SK-N-SH (cell line): ENCODE measurements at regions not wholly inside any gene's neighbourhood (a gene's known extent, or its start where the extent isn't known, plus 50 kb on each side); places are given as distances from the start of the nearest gene placed in this dataset.

Experiments used
- CTCF ChIA-PET: fragments of 300-600, 350-600 bp; formaldehyde crosslinking; extraction: SDS; loops from one replicate; lab custom pipeline; 2021; lab: Yijun Ruan, JAX
- POLR2A ChIA-PET: fragments of 350-600 bp; sonication (Branson Sonifier 250); formaldehyde crosslinking; extraction: SDS; loops from one replicate; lab custom pipeline; 2020; ENCODE audit warnings: antibody characterized with exemption, inconsistent platforms; lab: Yijun Ruan, JAX
- DNase-seq: peaks from one replicate; pipeline ENCODE4 v3.0.0; 2012
- H2AFZ ChIP-seq: fragments of 200-600 bp; sonication (generic); 2 replicates; pipeline ENCODE4 v1.8.1; 2016; ENCODE audit warnings: antibody characterized with exemption, mild to moderate bottlenecking, low read depth
- H3F3A ChIP-seq: fragments of 200-600 bp; sonication (generic); replicated peaks from 2 replicates; pipeline ENCODE3; 2016; ENCODE audit warnings: antibody characterized with exemption, mild to moderate bottlenecking; ENCODE audit not compliant: insufficient read depth
- H3K27ac ChIP-seq, 2 experiments: fragments of 200-500 bp in 1 of 2; fragments of 200-600 bp in 1 of 2; sonication (Bioruptor generic) in 1 of 2; sonication (generic), shearing (Covaris generic) in 1 of 2; 2 replicates each; pipeline versions ENCODE4 v1.5.1 to v1.6.1; 2014 to 2016; ENCODE audit warnings: low read depth in 2 of 2, inconsistent platforms in 1 of 2, low read length in 1 of 2, mild to moderate bottlenecking in 1 of 2, mixed read lengths in 1 of 2
- H3K27me3 ChIP-seq: fragments of 200-600 bp; sonication (generic), shearing (Covaris generic); 2 replicates; pipeline ENCODE4 v1.6.1; 2016; ENCODE audit warnings: mixed run types; ENCODE audit not compliant: insufficient read depth
- H3K36me3 ChIP-seq, 2 experiments: fragments of 200-500 bp in 1 of 2; fragments of 200-600 bp in 1 of 2; sonication (Bioruptor generic) in 1 of 2; sonication (generic) in 1 of 2; replicated peaks in 1 of 2; 2 replicates each; pipeline versions ENCODE3 to v1.5.1; 2014 to 2016; ENCODE audit warnings: low read length in 1 of 2, mild to moderate bottlenecking in 1 of 2; ENCODE audit not compliant: insufficient read depth in 2 of 2, control insufficient read depth in 1 of 2
- H3K4me1 ChIP-seq, 2 experiments: fragments of 200-500 bp in 1 of 2; fragments of 200-600 bp in 1 of 2; sonication (Bioruptor generic) in 1 of 2; sonication (generic), shearing (Covaris generic) in 1 of 2; 2 replicates each; pipeline versions ENCODE4 v1.5.1 to v1.6.1; 2014 to 2016; ENCODE audit warnings: low read depth in 1 of 2, low read length in 1 of 2, mixed run types in 1 of 2; ENCODE audit not compliant: insufficient read depth in 2 of 2, control insufficient read depth in 1 of 2
- H3K4me2 ChIP-seq: fragments of 200-600 bp; sonication (generic), shearing (Covaris generic); 2 replicates; pipeline ENCODE4 v1.6.1; 2017; ENCODE audit warnings: mixed run types
- H3K4me3 ChIP-seq, 2 experiments: fragments of 200-500 bp in 1 of 2; fragments of 200-600 bp in 1 of 2; sonication (Bioruptor generic) in 1 of 2; sonication (generic), shearing (Covaris generic) in 1 of 2; 2 replicates each; pipeline versions ENCODE4 v1.5.1 to v1.8.1; 2014 to 2016; ENCODE audit warnings: low read depth in 2 of 2, inconsistent platforms in 1 of 2, low read length in 1 of 2, mild to moderate bottlenecking in 1 of 2, mixed read lengths in 1 of 2, moderate library complexity in 1 of 2
- H3K79me2 ChIP-seq: fragments of 200-600 bp; sonication (generic); 2 replicates; pipeline ENCODE4 v1.8.1; 2017; ENCODE audit warnings: mild to moderate bottlenecking; ENCODE audit not compliant: insufficient read depth
- H3K9ac ChIP-seq: fragments of 200-600 bp; sonication (generic); 2 replicates; pipeline ENCODE4 v1.6.1; 2017; ENCODE audit warnings: mixed run types
- H3K9me2 ChIP-seq: fragments of 200-600 bp; sonication (generic); 2 replicates; pipeline ENCODE4 v1.6.1; 2017; ENCODE audit warnings: mixed run types
- H3K9me3 ChIP-seq: fragments of 200-600 bp; sonication (generic); 2 replicates; pipeline ENCODE4 v1.6.1; 2017; ENCODE audit warnings: mixed run types, mild to moderate bottlenecking, moderate library complexity
- H4K20me1 ChIP-seq: fragments of 200-600 bp; sonication (generic); 2 replicates; pipeline ENCODE4 v1.6.1; 2017; ENCODE audit warnings: mild to moderate bottlenecking, mixed run types; ENCODE audit not compliant: insufficient read depth
- CHD2 ChIP-seq: fragments of 150-350 bp; IDR thresholded peaks from 2 replicates; pipeline ENCODE4 v1.6.1; 2018; ENCODE audit warnings: low read length; ENCODE audit not compliant: partially characterized antibody
- EP300 ChIP-seq, 2 experiments: IDR thresholded peaks; 2 replicates each; pipeline versions ENCODE4 v1.4.0 to v1.6.1; 2012; ENCODE audit warnings: borderline replicate concordance in 1 of 2, low read depth in 1 of 2, low read length in 1 of 2
- GABPA ChIP-seq: IDR thresholded peaks from 2 replicates; pipeline ENCODE4 v1.4.0; 2012; ENCODE audit warnings: low read depth, mild to moderate bottlenecking
- GATA2 ChIP-seq: sonication (generic); formaldehyde crosslinking; IDR thresholded peaks from 2 replicates; pipeline ENCODE4 v1.5.0; 2020; ENCODE audit warnings: mild to moderate bottlenecking, missing genetic modification reagents
- JUND ChIP-seq: IDR thresholded peaks from 2 replicates; pipeline ENCODE4 v1.4.0; 2012
- MEF2A ChIP-seq: IDR thresholded peaks from 2 replicates; pipeline ENCODE4 v1.4.0; 2012; ENCODE audit warnings: low read depth, borderline replicate concordance
- MXI1 ChIP-seq: IDR thresholded peaks from 2 replicates; pipeline ENCODE4 v1.6.1; 2012; ENCODE audit warnings: mild to moderate bottlenecking, low read depth, low read length, improper control_type of control experiment
- NRF1 ChIP-seq: IDR thresholded peaks from 2 replicates; pipeline ENCODE4 v1.6.1; 2012; ENCODE audit warnings: low read depth, mild to moderate bottlenecking, low read length
- RAD21 ChIP-seq: IDR thresholded peaks from 2 replicates; pipeline ENCODE4 v1.6.1; 2012; ENCODE audit warnings: mild to moderate bottlenecking, low read length
- RCOR1 ChIP-seq: fragments of 150-350 bp; IDR thresholded peaks from 2 replicates; pipeline ENCODE4 v1.6.1; 2017; ENCODE audit warnings: antibody characterized with exemption, low read length
- RFX5 ChIP-seq: IDR thresholded peaks from 2 replicates; pipeline ENCODE4 v1.6.1; 2012; ENCODE audit warnings: mild to moderate bottlenecking, improper control_type of control experiment, low read length
- SIN3A ChIP-seq: IDR thresholded peaks from 2 replicates; pipeline ENCODE4 v1.6.1; 2012; ENCODE audit warnings: low read depth, mild to moderate bottlenecking, low read length, moderate library complexity, borderline replicate concordance
- TAF1 ChIP-seq: IDR thresholded peaks from 2 replicates; pipeline ENCODE4 v1.6.1; 2012; ENCODE audit warnings: low read depth, mild to moderate bottlenecking, low read length, moderate library complexity, borderline replicate concordance
- TCF12 ChIP-seq: IDR thresholded peaks from 2 replicates; pipeline ENCODE4 v1.4.0; 2012
- WGBS: methylation state at CpG from one replicate; pipeline ENCODE4 v1.1.6; 2017; ENCODE audit warnings: low lambda C conversion rate; 5-methylcytosine and 5-hydroxymethylcytosine counted together
- TF ChIP-seq, protein P1 (sequence below): fragments of 150-350 bp; IDR thresholded peaks from 2 replicates; pipeline ENCODE4 v1.6.1; 2016; ENCODE audit warnings: mild to moderate bottlenecking, low read depth, low read length
- TF ChIP-seq, protein P2 (sequence below): IDR thresholded peaks from 2 replicates; pipeline ENCODE4; 2012
- TF ChIP-seq, protein P3 (sequence below): fragments of 150-350 bp; IDR thresholded peaks from 2 replicates; pipeline ENCODE4 v1.6.1; 2017; ENCODE audit warnings: antibody characterized with exemption, low read length, low read depth, borderline replicate concordance
- TF ChIP-seq, protein P4 (sequence below): IDR thresholded peaks from 2 replicates; pipeline ENCODE4 v1.4.0; 2012; ENCODE audit warnings: low read depth, borderline replicate concordance
- TF ChIP-seq, protein P5 (sequence below): IDR thresholded peaks from 2 replicates; pipeline ENCODE4 v1.4.0; 2012; ENCODE audit warnings: low read depth

DNA sequence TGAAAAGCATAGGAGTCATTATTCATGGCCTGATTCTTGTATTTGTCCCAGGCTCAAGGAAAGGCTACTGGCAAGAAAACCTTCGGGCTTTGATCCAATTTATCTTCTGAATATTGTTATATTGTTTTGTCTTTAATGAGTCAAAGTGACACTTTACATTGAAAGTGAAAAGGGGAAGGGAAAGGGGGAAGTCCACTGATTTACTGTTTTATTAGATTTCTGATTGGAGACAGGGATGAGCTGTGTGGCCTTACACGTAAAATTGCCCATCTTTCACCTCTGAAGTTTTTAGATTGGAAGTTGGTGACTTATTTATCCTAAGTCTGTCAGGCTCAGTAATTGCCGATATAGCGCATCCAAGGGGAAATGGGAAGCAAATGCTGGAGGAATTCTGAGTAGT lies 843.8 kb upstream of the LRRTM1 start:
- Histone ChIP-seq H3F3A (no peaks in the 10 kb centered on the region), H3K4me3 (no peak overlapping the region), H3K36me3 (no peaks in the 10 kb centered on the region), H3K4me1 (no peaks in the 10 kb centered on the region), H3K27ac (no peak overlapping the region), H3K9me3 (no peaks in the 10 kb centered on the region), H3K9ac (no peak overlapping the region), H3K27me3 (no peaks in the 10 kb centered on the region), H3K4me2 (no peak overlapping the region), H3K79me2 (no peaks in the 10 kb centered on the region), H4K20me1 (no peaks in the 10 kb centered on the region), H3K9me2 (no peaks in the 10 kb centered on the region)
- CTCF ChIA-PET: no interaction called here
- no peak for DNase-seq
- 28% methylated on average over 4 of the region's 4 CpGs for WGBS
- POLR2A ChIA-PET: no interaction called here
- TF ChIP-seq MXI1: no peak
- TF ChIP-seq, protein P1, sequence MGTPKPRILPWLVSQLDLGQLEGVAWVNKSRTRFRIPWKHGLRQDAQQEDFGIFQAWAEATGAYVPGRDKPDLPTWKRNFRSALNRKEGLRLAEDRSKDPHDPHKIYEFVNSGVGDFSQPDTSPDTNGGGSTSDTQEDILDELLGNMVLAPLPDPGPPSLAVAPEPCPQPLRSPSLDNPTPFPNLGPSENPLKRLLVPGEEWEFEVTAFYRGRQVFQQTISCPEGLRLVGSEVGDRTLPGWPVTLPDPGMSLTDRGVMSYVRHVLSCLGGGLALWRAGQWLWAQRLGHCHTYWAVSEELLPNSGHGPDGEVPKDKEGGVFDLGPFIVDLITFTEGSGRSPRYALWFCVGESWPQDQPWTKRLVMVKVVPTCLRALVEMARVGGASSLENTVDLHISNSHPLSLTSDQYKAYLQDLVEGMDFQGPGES: no peak
- no peak for TF ChIP-seq MEF2A
- TF ChIP-seq NRF1: no peak
- TF ChIP-seq, protein P2, sequence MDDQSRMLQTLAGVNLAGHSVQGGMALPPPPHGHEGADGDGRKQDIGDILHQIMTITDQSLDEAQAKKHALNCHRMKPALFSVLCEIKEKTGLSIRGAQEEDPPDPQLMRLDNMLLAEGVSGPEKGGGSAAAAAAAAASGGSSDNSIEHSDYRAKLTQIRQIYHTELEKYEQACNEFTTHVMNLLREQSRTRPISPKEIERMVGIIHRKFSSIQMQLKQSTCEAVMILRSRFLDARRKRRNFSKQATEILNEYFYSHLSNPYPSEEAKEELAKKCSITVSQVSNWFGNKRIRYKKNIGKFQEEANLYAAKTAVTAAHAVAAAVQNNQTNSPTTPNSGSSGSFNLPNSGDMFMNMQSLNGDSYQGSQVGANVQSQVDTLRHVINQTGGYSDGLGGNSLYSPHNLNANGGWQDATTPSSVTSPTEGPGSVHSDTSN: no peak
- TF ChIP-seq CHD2: no peak
- TF ChIP-seq, all 33 proteins: peak for 0
- H2AFZ ChIP-seq: no peak overlapping the region

DNA sequence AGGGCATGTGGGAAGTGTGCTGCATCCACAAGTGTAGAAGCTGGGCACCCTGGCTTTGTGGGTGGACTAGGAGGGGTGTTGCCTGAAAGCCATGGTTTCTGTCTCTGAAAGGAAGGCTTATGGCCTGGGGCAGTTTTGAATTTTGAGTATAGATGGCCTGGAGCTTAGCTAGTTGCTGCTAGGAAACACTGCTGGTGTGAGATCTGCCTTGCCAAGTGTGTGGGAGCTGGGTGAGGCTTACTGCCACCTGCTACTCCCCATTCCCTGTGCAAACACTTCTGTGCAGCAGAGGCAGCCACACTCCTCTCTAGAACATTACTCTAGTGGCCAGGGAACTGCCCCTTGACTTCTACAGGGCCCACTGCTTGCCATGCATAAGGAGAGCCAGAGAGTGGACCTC lies 831.7 kb upstream of the LRRTM1 start:
- no peak for DNase-seq
- TF ChIP-seq SIN3A: no peak
- TF ChIP-seq GATA2: no peak
- TF ChIP-seq RFX5: no peak
- Histone ChIP-seq H3K9ac (no peak overlapping the region), H3K4me2 (no peak overlapping the region), H3K36me3 (no peaks in the 10 kb centered on the region), H2AFZ (no peak overlapping the region), H4K20me1 (no peaks in the 10 kb centered on the region), H3K4me3 (no peak overlapping the region), H3K27me3 (no peaks in the 10 kb centered on the region), H3K27ac (no peak overlapping the region), H3K79me2 (no peaks in the 10 kb centered on the region), H3K9me2 (no peaks in the 10 kb centered on the region), H3F3A (no peaks in the 10 kb centered on the region), H3K9me3 (0 out of 2 replicates have a peak, but pooled peaks cover 3% of the 10 kb centered on the region), H3K4me1 (no peaks in the 10 kb centered on the region)
- ChIA-PET POLR2A (no interaction called here), CTCF (no interaction called here)

DNA sequence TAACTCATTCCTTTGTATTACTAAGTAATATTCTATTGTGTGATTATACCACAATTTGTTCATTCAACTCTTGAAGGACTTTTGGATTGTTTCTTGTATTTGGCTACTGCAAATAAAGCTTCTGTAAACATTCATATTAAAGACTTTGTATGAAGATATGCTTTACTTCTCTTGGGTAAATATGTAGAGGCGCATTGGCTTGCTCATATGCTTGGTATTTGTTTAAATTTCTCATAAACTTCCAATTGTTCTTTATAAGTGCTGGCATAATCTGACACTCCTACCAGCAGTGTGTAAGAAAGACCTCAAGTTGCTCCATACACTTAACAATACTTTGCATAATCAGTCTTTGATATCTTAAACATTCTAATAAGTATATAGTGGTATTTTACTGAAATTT lies 792.8 kb upstream of the LRRTM1 start:
- Histone ChIP-seq H3K4me1 (no peaks in the 10 kb centered on the region), H3F3A (no peaks in the 10 kb centered on the region), H3K79me2 (no peaks in the 10 kb centered on the region), H3K9me3 (no peaks in the 10 kb centered on the region), H2AFZ (no peak overlapping the region), H3K4me2 (no peak overlapping the region), H3K4me3 (no peak overlapping the region), H4K20me1 (no peaks in the 10 kb centered on the region), H3K36me3 (no peaks in the 10 kb centered on the region), H3K27me3 (no peaks in the 10 kb centered on the region), H3K27ac (no peak overlapping the region), H3K9ac (no peak overlapping the region), H3K9me2 (no peaks in the 10 kb centered on the region)
- ChIA-PET POLR2A (no interaction called here), CTCF (no interaction called here)
- DNase-seq: no peak
- WGBS: 0% methylated on average over 1 of the region's 1 CpG
- TF ChIP-seq JUND: no peak
- no peak for TF ChIP-seq MEF2A
- TF ChIP-seq, protein P3, sequence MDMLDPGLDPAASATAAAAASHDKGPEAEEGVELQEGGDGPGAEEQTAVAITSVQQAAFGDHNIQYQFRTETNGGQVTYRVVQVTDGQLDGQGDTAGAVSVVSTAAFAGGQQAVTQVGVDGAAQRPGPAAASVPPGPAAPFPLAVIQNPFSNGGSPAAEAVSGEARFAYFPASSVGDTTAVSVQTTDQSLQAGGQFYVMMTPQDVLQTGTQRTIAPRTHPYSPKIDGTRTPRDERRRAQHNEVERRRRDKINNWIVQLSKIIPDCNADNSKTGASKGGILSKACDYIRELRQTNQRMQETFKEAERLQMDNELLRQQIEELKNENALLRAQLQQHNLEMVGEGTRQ: no peak
- no peak for TF ChIP-seq TCF12
- no peak for TF ChIP-seq EP300 (IDR thresholded peaks at IDR 0.05; ENCODE audit: borderline replicate concordance in 1 of 2, low read depth in 1 of 2, low read length in 1 of 2)
- TF ChIP-seq RFX5: no peak
- no peak for TF ChIP-seq RAD21
- TF ChIP-seq, protein P4, sequence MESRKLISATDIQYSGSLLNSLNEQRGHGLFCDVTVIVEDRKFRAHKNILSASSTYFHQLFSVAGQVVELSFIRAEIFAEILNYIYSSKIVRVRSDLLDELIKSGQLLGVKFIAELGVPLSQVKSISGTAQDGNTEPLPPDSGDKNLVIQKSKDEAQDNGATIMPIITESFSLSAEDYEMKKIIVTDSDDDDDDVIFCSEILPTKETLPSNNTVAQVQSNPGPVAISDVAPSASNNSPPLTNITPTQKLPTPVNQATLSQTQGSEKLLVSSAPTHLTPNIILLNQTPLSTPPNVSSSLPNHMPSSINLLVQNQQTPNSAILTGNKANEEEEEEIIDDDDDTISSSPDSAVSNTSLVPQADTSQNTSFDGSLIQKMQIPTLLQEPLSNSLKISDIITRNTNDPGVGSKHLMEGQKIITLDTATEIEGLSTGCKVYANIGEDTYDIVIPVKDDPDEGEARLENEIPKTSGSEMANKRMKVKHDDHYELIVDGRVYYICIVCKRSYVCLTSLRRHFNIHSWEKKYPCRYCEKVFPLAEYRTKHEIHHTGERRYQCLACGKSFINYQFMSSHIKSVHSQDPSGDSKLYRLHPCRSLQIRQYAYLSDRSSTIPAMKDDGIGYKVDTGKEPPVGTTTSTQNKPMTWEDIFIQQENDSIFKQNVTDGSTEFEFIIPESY: no peak
- TF ChIP-seq, protein P5, sequence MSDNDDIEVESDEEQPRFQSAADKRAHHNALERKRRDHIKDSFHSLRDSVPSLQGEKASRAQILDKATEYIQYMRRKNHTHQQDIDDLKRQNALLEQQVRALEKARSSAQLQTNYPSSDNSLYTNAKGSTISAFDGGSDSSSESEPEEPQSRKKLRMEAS: no peak
- TF ChIP-seq TAF1: no peak
- no peak for TF ChIP-seq GABPA
- no peak for TF ChIP-seq RCOR1
